ENCODE measurements at regions not wholly inside any gene's neighbourhood (a gene's known extent, or its start where the extent isn't known, plus 50 kb on each side); places are given as distances from the start of the nearest gene placed in this dataset.

DNA sequence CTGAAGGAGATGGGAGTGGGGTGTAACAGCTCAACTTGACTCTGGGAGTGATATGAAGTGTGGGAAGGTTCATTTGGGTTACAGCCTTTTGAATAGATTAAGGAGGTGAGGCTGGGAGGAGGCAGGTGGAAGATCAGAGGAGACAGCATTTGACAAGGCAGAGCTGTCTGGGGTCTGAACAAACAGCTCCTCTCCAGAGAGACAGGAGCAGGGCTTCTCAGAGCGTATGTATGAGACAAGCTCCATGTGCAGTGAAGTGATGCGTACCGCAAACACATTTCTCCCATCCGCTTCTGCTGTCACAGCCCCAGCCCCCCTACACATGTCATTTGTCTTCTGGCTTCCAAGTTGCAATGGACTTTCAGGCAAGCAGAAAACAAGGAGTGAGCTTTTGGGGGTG lies 137.1 kb upstream of the E2F8 start (continued):
- TF ChIP-seq EZH2 (IDR thresholded peaks at IDR 0.05; ENCODE audit: low read depth, unreplicated experiment) = no peak
- no peak for TF ChIP-seq ZNF114 (CRISPR knock-in tag; IDR thresholded peaks at IDR 0.05)
- no peak for TF ChIP-seq EZH2phosphoT487 (IDR thresholded peaks at IDR 0.05; ENCODE audit: unreplicated experiment)
- no peak for TF ChIP-seq ZNF331 (CRISPR knock-in tag; IDR thresholded peaks at IDR 0.05; ENCODE audit: low read depth)

DNA sequence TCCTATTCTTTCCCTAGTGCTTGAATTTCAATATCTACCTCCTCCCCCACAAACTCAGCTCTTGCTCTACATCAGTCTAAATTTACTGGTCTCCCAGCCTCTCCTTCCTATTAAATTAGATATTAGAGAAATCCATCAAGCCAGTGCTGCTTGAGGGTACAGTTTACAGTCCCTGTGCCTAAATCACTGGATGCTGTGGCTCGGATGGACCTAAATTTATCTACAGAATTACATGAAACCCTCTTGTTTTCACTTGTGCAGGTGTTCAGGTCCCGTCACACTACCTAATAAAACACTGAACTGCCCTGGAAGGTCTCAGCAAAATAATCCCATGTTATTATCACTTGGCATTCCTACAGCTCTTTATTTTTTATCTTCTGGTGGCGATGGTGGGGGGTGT lies 134.7 kb upstream of the E2F8 start:
- Histone ChIP-seq H3K27me3 (ENCODE audit: insufficient read depth) (no peaks in the 10 kb centered on the region), H3K4me1 (ENCODE audit: insufficient read depth) (no peaks in the 10 kb centered on the region), H3K9me2 (ENCODE audit: insufficient read depth) (0 out of 2 replicates have a peak, but pooled peaks cover 2% of the 10 kb centered on the region), H2AFZ (no peak overlapping the region), H3K4me3 (no peak overlapping the region), H3K79me2 (replicated peaks; ENCODE audit: insufficient read depth) (no peaks in the 10 kb centered on the region), H3K4me2 (no peak overlapping the region), H3K27ac (ENCODE audit: low read depth) (no peak overlapping the region), H4K20me1 (replicated peaks; ENCODE audit: insufficient read depth) (no peaks in the 10 kb centered on the region), H3F3A (replicated peaks; ENCODE audit: low read depth) (no peaks in the 10 kb centered on the region), H3K36me3 (ENCODE audit: insufficient read depth) (no peaks in the 10 kb centered on the region)
- no peaks in the 10 kb centered on the region for H3K36me3 Mint-ChIP-seq (ENCODE audit: low read depth)
- no peak for DNase-seq (ENCODE audit: low spot score)
- no peak overlapping the region for H3K4me3 Mint-ChIP-seq
- peaks cover 2% of the 10 kb centered on the region; the same call in 1 of the 3 replicates for H3K4me1 Mint-ChIP-seq
- no peak for ATAC-seq
- no peak for TF ChIP-seq POLR2AphosphoS5 (IDR thresholded peaks at IDR 0.05; ENCODE audit: low read depth)
- TF ChIP-seq ZNF331 (CRISPR knock-in tag; IDR thresholded peaks at IDR 0.05; ENCODE audit: low read depth) = no peak
- TF ChIP-seq, protein P1, sequence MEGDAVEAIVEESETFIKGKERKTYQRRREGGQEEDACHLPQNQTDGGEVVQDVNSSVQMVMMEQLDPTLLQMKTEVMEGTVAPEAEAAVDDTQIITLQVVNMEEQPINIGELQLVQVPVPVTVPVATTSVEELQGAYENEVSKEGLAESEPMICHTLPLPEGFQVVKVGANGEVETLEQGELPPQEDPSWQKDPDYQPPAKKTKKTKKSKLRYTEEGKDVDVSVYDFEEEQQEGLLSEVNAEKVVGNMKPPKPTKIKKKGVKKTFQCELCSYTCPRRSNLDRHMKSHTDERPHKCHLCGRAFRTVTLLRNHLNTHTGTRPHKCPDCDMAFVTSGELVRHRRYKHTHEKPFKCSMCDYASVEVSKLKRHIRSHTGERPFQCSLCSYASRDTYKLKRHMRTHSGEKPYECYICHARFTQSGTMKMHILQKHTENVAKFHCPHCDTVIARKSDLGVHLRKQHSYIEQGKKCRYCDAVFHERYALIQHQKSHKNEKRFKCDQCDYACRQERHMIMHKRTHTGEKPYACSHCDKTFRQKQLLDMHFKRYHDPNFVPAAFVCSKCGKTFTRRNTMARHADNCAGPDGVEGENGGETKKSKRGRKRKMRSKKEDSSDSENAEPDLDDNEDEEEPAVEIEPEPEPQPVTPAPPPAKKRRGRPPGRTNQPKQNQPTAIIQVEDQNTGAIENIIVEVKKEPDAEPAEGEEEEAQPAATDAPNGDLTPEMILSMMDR (conservative IDR thresholded peaks at IDR 0.05; ENCODE audit: low read depth in 2 of 2) = no peak
- TF ChIP-seq EZH2 (IDR thresholded peaks at IDR 0.05; ENCODE audit: low read depth, unreplicated experiment) = no peak
- TF ChIP-seq JUNB (IDR thresholded peaks at IDR 0.05; ENCODE audit: unreplicated experiment) = no peak
- no peak for TF ChIP-seq NANOG (IDR thresholded peaks at IDR 0.05; ENCODE audit: borderline replicate concordance)
- no peak for TF ChIP-seq ZNF114 (CRISPR knock-in tag; IDR thresholded peaks at IDR 0.05)
- TF ChIP-seq, protein P2, sequence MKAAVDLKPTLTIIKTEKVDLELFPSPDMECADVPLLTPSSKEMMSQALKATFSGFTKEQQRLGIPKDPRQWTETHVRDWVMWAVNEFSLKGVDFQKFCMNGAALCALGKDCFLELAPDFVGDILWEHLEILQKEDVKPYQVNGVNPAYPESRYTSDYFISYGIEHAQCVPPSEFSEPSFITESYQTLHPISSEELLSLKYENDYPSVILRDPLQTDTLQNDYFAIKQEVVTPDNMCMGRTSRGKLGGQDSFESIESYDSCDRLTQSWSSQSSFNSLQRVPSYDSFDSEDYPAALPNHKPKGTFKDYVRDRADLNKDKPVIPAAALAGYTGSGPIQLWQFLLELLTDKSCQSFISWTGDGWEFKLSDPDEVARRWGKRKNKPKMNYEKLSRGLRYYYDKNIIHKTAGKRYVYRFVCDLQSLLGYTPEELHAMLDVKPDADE (IDR thresholded peaks at IDR 0.05) = no peak
- no peak for TF ChIP-seq STAT1 (IDR thresholded peaks at IDR 0.05; ENCODE audit: unreplicated experiment)
- TF ChIP-seq CREB1 (CRISPR knock-in tag; IDR thresholded peaks at IDR 0.05; ENCODE audit: low read depth) = no peak
- TF ChIP-seq, protein P3, sequence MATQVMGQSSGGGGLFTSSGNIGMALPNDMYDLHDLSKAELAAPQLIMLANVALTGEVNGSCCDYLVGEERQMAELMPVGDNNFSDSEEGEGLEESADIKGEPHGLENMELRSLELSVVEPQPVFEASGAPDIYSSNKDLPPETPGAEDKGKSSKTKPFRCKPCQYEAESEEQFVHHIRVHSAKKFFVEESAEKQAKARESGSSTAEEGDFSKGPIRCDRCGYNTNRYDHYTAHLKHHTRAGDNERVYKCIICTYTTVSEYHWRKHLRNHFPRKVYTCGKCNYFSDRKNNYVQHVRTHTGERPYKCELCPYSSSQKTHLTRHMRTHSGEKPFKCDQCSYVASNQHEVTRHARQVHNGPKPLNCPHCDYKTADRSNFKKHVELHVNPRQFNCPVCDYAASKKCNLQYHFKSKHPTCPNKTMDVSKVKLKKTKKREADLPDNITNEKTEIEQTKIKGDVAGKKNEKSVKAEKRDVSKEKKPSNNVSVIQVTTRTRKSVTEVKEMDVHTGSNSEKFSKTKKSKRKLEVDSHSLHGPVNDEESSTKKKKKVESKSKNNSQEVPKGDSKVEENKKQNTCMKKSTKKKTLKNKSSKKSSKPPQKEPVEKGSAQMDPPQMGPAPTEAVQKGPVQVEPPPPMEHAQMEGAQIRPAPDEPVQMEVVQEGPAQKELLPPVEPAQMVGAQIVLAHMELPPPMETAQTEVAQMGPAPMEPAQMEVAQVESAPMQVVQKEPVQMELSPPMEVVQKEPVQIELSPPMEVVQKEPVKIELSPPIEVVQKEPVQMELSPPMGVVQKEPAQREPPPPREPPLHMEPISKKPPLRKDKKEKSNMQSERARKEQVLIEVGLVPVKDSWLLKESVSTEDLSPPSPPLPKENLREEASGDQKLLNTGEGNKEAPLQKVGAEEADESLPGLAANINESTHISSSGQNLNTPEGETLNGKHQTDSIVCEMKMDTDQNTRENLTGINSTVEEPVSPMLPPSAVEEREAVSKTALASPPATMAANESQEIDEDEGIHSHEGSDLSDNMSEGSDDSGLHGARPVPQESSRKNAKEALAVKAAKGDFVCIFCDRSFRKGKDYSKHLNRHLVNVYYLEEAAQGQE (IDR thresholded peaks at IDR 0.05; ENCODE audit: unreplicated experiment) = no peak
- H3K9me3 Mint-ChIP-seq = no peaks in the 10 kb centered on the region
- H3K27ac Mint-ChIP-seq = no peak overlapping the region
- H3K27me3 Mint-ChIP-seq (ENCODE audit: insufficient read depth, low read depth, poor library complexity) = peaks cover 7% of the 10 kb centered on the region
